ENCODE measurements at regions not wholly inside any gene's neighbourhood (a gene's known extent, or its start where the extent isn't known, plus 50 kb on each side); places are given as distances from the start of the nearest gene placed in this dataset.

GRCh38 chr16:52727849-52728248 lies 180.9 kb upstream of the TOX3 start:
- Histone ChIP-seq H3K27ac (no peak overlapping the region), H3K27me3 (no peaks in the 10 kb centered on the region), H3K9me3 (no peaks in the 10 kb centered on the region), H3K4me3 (replicated peaks in 1 of 3) (no peak overlapping the region), H3K36me3 (no peaks in the 10 kb centered on the region), H3K4me1 (no peaks in the 10 kb centered on the region)
- DNase-seq: no peak
- TF ChIP-seq POLR2A (IDR thresholded peaks at IDR 0.05): no peak
- TF ChIP-seq CTCF (IDR thresholded peaks at IDR 0.05): no peak
- intact Hi-C loops (cut with DNase I): no loop called here
- WGBS, 2 donors: 62 to 67% methylated on average over 4 of the region's 4 CpGs

GRCh38 chr16:52727441-52727840 lies 180.5 kb upstream of the TOX3 start:
- H3K9me3 ChIP-seq: no peaks in the 10 kb centered on the region
- 71 to 76% methylated on average over 2 of the region's 2 CpGs for WGBS, 2 donors
- H3K36me3 ChIP-seq: no peaks in the 10 kb centered on the region
- H3K4me3 ChIP-seq (replicated peaks in 1 of 3): no peak overlapping the region
- no peak for DNase-seq
- TF ChIP-seq CTCF (IDR thresholded peaks at IDR 0.05) (no peak), POLR2A (IDR thresholded peaks at IDR 0.05) (no peak)
- H3K27me3 ChIP-seq: no peaks in the 10 kb centered on the region
- no peak overlapping the region for H3K27ac ChIP-seq
- intact Hi-C loops (cut with DNase I): no loop called here
- H3K4me1 ChIP-seq: no peaks in the 10 kb centered on the region

GRCh38 chr16:52725461-52725860 lies 178.5 kb upstream of the TOX3 start:
- intact Hi-C loops (cut with DNase I): no loop called here
- no peak for TF ChIP-seq POLR2A (IDR thresholded peaks at IDR 0.05)
- TF ChIP-seq CTCF (IDR thresholded peaks at IDR 0.05): no peak
- Histone ChIP-seq H3K4me1 (no peaks in the 10 kb centered on the region), H3K9me3 (no peaks in the 10 kb centered on the region), H3K27me3 (no peaks in the 10 kb centered on the region), H3K27ac (no peak overlapping the region), H3K4me3 (replicated peaks in 1 of 3) (no peak overlapping the region), H3K36me3 (no peaks in the 10 kb centered on the region)
- WGBS, 2 donors: 96 to 100% methylated on average over 1 of the region's 1 CpG
- no peak for DNase-seq

GRCh38 chr16:52725043-52725442 lies 178.1 kb upstream of the TOX3 start:
- H3K9me3 ChIP-seq: no peaks in the 10 kb centered on the region

GRCh38 chr16:52721331-52721730 lies 174.4 kb upstream of the TOX3 start:
- intact Hi-C loops (cut with DNase I): no loop called here
- no peaks in the 10 kb centered on the region for H3K27me3 ChIP-seq
- no peaks in the 10 kb centered on the region for H3K9me3 ChIP-seq
- no peak overlapping the region for H3K4me3 ChIP-seq (replicated peaks in 1 of 3)
- no peak overlapping the region for H3K27ac ChIP-seq
- no peaks in the 10 kb centered on the region for H3K36me3 ChIP-seq
- no peaks in the 10 kb centered on the region for H3K4me1 ChIP-seq
- TF ChIP-seq CTCF (IDR thresholded peaks at IDR 0.05) (no peak), POLR2A (IDR thresholded peaks at IDR 0.05) (no peak)
- no peak for DNase-seq
- WGBS, 2 donors: 30 to 44% methylated on average over 6 of the region's 6 CpGs

More at GRCh38 chr16:52725043-52725442, 178.1 kb upstream of the TOX3 start:
- no peaks in the 10 kb centered on the region for H3K4me1 ChIP-seq
- H3K27me3 ChIP-seq: no peaks in the 10 kb centered on the region
- no peak overlapping the region for H3K4me3 ChIP-seq (replicated peaks in 1 of 3)
- DNase-seq: no peak
- TF ChIP-seq POLR2A (IDR thresholded peaks at IDR 0.05) (no peak), CTCF (IDR thresholded peaks at IDR 0.05) (no peak)
- 86 to 91% methylated on average over 3 of the region's 3 CpGs for WGBS, 2 donors
- intact Hi-C loops (cut with DNase I): no loop called here
- H3K36me3 ChIP-seq: no peaks in the 10 kb centered on the region
- no peak overlapping the region for H3K27ac ChIP-seq
